GF-D8 (cell line): ENCODE measurements at regions not wholly inside any gene's neighbourhood (a gene's known extent, or its start where the extent isn't known, plus 50 kb on each side); places are given as distances from the start of the nearest gene placed in this dataset.

Source experiments
- DNase-seq: peaks from one replicate; lab custom pipeline; 2025; lab: John Stamatoyannopoulos, UW

GRCh38 chr4:134337574-134337973, 136.0 kb upstream of the PABPC4L start:
- DNase-seq = no peak

GRCh38 chr4:134328741-134329140, 127.2 kb upstream of the PABPC4L start:
- DNase-seq = no peak

GRCh38 chr4:134327274-134328122, 125.9 kb upstream of the PABPC4L start:
- DNase-seq = no peak

- no peak for DNase-seq
Measured at GRCh38 chr4:134326866-134327265, 125.3 kb upstream of the PABPC4L start.

GRCh38 chr4:134324179-134324578, 122.6 kb upstream of the PABPC4L start:
- no peak for DNase-seq

- no peak for DNase-seq
Measured at GRCh38 chr4:134320048-134320447, 118.5 kb upstream of the PABPC4L start.

- DNase-seq = no peak
Measured at GRCh38 chr4:134313591-134313990, 112.0 kb upstream of the PABPC4L start.

- no peak for DNase-seq
Measured at GRCh38 chr4:134309715-134310114, 108.1 kb upstream of the PABPC4L start.

GRCh38 chr4:134308910-134309309, 107.3 kb upstream of the PABPC4L start:
- DNase-seq = no peak

GRCh38 chr4:134298313-134298712, 96.7 kb upstream of the PABPC4L start:
- DNase-seq = no peak

GRCh38 chr4:134297765-134298164, 96.2 kb upstream of the PABPC4L start:
- DNase-seq = no peak

GRCh38 chr4:134282680-134283079, 81.1 kb upstream of the PABPC4L start:
- DNase-seq = no peak

- no peak for DNase-seq
Measured at GRCh38 chr4:134278675-134279074, 77.1 kb upstream of the PABPC4L start.

GRCh38 chr4:134276476-134276875, 74.9 kb upstream of the PABPC4L start:
- DNase-seq = no peak

- no peak for DNase-seq
Measured at GRCh38 chr4:134260126-134260525, 58.5 kb upstream of the PABPC4L start.
